DND-41 (cell line): ENCODE measurements at regions not wholly inside any gene's neighbourhood (a gene's known extent, or its start where the extent isn't known, plus 50 kb on each side); places are given as distances from the start of the nearest gene placed in this dataset.

Experiments
- CTCF ChIP-seq: IDR thresholded peaks from 2 replicates; pipeline ENCODE4 v1.5.1; 2012; ENCODE audit warnings: borderline replicate concordance, low read length, moderate library complexity, mild to moderate bottlenecking; ENCODE audit not compliant: poor library complexity, severe bottlenecking; ENCODE audit errors: extremely low read depth
- EZH2 ChIP-seq: IDR thresholded peaks from 3 replicates; pipeline ENCODE4 v1.6.1; 2012; ENCODE audit warnings: borderline replicate concordance, low read depth, mild to moderate bottlenecking, moderate library complexity, low read length, inconsistent platforms; ENCODE audit not compliant: severe bottlenecking

- TF ChIP-seq CTCF (no peak), EZH2 (no peak)
Observed at GRCh38 chr1:78726686-78727085, 77.1 kb downstream of the IFI44 start.
